ENCODE measurements at regions not wholly inside any gene's neighbourhood (a gene's known extent, or its start where the extent isn't known, plus 50 kb on each side); places are given as distances from the start of the nearest gene placed in this dataset.
A peak's percentile ranks its signal among the peaks of the same experiment; 100 is the strongest.
"Not testable (repeated sequence)": the region's sequence is repeated elsewhere in the genome, so short reads cannot be mapped to it uniquely, and the experiment has no call there.

DNA sequence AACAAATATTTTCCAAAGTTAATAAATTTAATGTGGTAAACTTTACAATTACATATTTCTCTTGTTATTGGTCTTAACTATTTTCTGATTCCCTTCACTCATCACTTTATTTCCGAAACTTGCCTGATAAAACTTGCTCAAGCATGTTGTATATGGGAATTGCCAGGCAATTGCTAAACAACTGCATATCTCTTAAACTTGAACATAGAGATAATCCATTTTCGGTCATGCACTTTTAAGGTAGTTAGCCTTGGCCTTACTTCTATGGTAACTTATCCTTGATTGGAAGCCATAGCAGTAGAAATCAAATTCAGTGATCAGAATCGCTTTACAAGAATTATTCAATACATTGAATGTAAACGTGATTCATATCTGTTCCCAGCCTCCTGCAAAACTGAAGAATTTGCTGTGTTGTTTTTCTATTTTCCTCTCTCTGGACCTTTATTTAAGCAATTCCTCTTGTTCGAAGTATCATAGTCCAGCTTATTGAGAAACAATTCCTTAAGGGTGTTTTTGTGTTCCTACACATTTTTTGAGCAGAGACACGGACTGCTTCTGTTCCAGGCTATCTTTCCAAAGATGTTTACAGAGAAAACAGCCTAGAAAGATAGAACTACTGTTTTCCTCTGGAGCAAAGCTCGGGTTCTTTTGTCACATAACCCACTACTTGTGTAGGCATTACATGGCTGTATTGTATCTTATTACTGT, 674.3 kb downstream of the IRS1 start:
- no peak for DNase-seq (ENCODE audit: low spot score)

DNA sequence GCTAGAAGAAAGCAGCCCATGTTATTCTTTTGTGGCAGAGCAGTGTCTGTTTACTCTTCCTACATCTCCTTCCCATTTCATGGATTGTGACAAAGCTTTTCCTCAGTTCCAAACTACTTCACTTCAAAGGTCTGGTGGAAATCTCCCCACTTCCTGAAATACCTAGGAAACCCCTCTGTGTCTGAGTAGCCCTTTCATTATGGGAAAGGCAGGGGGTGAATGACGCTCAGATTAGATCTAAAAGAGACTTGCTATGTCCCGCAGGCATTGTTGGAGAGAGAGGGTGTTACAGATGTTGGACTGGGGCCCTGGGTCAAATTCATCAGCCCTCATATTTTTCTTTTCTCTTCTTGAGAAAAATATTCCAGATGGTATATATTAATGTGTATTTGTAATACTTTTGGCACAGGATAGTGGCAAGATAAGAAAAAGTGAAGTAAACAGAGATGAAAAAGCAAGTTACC, 675.0 kb downstream of the IRS1 start:
- DNase-seq (ENCODE audit: low spot score), result no peak

DNA sequence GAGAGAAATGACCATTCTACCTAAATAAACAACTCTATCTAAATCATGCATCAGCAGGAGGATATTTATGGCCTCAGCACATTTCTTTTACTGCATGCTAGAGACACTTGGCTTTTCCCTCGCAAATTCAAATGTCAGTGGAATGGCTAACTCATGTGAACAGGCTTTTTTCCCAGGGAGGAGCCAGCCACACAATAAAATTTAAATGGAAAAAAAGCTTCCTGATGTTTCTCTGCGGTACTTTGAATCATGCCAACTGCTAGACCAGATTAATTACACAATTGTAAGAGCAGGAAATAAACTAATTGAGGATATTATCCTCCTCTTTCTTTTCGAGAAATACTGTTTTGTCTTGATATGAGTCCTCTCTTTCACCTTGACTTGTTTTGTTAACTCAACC, 676.3 kb downstream of the IRS1 start:
- DNase-seq (ENCODE audit: low spot score), result peak; percentile 30

DNA sequence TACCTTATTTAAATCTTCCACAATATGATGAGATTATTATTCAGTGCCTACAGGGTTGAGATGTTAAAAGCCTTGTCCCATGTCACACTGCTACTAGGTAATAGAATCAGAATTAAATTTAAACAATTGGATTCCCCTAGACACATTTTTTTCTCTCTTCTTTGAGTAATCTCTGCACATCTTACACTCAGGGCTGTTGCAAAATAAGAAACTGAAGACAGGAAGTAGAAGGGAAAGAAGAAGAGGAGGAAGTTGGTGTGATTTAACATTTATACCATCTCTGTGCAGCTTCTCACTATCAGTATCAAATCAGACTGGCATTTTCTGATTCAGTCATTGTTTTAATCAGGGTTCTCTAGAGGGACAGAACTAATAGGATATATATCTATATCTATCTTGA, 677.6 kb downstream of the IRS1 start:
- DNase-seq (ENCODE audit: low spot score), result no peak

DNA sequence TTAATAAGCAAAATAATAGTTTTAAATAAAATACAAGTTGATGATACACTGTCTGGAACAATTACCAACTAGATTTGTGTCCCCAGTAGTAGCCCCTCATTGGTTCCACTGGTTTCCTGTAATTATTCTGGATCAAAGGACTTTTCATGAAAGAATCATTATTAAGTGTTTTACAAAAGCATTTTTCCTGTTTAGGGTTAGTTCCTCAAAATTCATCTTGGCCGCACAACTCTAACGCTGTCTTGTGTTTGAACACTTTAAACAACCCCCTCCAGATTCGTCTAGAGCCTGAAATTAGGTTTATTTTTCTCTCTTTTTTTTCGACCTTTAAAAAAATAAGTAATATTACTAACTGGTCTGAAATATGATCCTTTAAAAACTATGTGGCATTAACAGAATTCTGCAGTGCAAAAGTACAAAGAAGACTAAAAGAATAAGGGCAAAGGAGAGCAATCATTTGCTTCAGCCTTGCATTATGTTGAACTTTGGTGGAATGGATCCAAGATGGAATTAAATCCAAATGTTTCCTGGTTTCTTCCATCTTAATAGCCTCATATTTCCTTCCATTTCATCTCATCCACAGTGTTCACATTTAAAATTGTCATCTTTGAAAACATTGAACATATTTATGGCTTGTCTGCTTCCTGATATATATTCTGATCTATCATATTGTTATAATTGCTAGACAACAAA, 678.4 kb downstream of the IRS1 start:
- DNase-seq (ENCODE audit: low spot score), result no peak

DNA sequence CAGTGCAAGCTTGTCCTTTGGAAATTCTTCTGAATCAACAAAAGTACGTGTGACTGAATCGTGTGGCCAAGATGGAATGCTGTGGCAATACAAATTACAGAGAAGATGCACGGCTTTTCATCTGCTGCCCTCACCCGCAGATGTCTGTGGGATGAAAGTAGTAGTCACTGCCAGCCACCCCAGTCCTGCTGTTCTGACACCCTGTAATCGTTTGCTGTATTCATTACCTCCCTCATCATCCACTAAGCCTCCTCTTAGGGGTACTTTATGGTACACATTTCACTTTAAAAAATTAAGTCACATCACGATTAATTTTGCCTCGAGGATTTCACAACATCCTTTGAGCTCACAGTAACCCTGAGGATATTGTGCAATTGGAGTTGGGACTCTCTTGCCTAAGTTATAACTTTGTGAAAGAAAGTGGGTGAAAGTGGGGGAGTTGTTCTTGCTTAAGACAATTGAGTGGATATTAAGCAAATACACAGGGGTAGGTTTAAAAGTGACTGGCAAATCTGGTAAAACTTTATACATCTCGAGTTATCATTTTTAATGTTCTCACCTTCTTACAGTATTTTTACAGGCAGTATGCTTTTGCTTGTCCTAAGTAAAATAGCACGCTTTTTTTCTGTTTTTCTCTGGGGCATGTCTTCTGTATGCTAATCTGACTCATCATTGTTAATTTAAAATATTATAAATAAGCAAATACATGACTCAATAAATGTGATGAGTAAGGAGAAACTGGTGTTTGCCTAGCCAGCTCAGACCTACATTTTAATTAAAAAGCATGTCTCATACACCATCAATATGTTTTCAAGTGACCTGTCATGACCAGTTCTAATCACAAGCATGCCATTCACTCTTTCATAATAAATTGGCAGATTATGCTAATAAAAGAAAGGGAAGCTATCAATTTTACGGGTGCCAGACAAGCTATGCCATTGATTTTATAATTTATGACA, 680.9 kb downstream of the IRS1 start:
- DNase-seq (ENCODE audit: low spot score), result peak; percentile 66

DNA sequence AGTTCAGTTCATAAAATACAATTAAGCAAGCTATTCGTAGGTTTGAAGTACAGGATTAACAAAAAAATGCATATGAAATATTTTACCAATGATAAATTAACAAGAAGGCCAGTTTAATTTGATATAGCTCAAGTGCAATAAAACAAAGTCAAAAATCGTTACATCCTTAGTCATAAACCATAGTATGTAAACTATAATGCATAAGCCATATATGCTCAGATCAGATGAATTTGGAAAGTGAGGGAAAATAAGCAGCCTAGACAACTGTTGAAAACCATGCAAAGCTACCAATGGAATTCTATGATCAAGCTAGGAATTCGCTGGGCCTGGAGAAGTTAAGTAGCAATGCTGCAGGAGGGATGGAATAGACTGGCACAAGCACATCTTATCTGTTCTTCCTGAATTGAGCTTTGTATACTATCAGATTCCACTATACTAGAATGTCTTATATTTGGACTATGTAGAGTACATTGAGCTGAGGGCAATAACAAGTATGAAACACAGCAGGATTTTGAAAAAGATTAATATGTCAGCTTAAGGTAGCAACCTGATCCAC, 682.0 kb downstream of the IRS1 start:
- DNase-seq (ENCODE audit: low spot score), result no peak

DNA sequence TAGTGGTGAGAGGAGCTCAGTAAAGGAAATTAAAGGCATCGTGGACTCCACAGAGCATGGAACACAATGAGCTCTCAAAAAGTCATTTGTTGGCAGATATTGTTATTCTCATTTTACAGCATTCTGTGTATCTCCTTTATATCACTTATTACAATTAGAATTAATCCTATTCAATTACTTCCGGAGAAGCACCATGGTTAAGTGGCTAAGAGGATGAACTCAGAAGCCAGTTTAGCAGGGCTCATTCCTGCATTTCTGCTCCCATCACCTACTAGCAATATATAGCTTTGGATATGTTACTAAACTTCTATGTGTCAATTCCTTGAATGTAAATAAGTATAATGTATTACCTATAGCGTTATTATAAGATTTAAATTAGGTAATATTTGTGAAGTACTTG, 683.3 kb downstream of the IRS1 start:
- no peak for DNase-seq (ENCODE audit: low spot score)

DNA sequence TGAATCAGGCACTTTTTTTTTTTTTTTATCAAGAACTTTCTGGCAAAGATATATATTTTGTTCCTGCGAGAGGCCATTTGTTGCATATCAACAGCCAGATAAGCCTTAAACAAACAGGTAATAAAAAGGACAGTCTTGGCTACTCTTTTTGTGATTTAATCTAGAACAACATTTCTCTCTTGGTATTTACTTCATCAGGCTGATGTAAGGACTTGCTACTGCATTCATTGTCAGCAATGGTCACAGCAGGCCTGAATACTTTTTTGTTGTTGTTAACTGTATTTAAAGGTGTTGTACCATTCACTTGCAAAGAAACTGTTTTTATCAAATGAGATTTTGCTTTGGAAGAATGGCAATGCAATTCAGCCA, 683.8 kb downstream of the IRS1 start:
- DNase-seq (ENCODE audit: low spot score), result no peak

DNA sequence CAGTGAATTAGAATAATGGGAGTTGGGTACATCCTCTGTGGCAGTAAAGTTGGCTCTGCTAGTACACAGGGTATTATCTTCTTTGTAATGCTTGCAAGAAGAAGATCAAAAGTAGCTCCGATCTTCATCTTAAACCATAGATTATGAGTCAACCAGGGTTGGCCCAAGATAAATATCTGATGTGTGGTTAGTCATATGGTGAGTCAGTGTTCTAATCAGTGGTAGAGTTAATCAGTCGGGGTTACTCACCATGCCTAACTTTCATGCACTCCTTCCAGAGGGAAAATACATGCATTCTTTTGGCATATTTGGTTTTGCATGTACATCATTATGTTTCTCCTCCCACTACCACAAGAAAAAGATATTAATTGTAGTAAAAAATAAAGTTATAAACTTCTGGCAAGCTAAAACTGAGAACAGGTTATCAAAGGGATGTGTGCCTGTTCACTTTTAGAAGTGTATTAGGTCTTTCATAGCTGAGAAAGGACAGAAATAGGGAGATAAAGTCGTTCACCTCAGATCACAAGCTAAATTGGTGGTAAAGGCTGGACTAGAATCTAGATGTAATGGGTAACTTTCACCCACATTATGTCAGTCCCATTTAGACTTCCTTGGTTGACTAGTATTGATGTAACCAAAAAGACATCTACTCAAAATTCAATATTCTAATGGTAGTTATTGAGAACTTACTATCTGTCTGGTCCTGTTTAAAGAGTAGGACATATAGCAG, 684.4 kb downstream of the IRS1 start:
- peak; percentile 89 for DNase-seq (ENCODE audit: low spot score)

DNA sequence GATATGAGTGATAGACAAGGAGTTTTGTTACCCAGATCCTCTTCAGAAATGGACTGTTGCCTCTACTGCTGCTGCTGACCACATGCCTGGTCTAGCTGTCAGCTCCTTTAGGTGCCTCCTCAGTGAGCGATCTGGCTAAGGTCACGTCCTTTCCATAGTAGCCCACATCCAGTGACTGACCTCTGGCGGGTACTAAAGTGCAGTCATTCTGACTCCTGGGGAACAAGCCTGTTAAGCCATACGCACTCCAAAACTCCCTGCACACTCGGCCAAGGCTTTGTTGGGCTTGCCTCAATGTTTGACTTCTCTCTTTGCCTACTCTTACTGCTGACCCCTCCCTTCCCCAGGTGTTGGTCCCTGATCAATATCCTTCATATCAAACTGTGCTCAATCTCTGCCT, 685.2 kb downstream of the IRS1 start:
- DNase-seq (ENCODE audit: low spot score), result no peak

DNA sequence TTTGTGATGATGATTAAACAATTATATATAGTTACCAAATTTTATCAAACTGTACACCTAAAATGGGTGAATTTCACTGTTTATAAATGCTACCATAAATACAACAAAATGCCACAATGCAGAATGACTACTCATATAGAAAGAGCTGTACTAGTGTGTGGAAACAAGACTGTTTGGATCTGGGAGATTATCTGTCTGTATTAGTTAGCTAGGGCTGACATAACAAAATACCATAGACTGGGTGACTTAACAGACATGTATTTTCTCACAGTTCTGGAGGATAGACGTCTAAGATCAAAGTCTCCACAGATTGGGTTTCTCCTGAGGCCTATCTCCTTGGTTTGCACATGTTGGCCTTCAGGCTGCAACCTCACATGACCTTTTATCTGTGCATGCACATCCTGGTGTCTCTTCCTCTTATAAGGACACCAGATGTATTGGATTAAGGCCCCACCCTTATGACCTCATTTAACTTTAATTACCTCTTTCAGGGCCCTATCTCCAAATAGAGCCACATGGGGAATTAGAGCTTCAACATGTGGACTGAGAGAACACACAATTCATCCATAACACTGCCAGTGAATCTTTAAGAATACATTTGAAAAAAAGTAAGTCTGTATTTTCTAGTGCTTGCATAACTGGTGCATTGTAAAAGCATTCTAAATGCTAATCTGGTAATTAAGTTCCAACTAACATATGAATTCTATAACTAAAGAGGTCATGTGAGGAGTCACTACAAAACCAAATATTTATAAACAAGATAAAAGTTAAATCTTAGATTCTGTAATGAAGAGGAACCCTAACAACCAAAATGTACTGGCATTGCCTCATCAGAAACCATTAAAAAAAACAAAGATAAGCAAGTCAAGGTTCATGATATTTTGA, 699.6 kb downstream of the NYAP2 start:
- no peak for DNase-seq (ENCODE audit: low spot score)

DNA sequence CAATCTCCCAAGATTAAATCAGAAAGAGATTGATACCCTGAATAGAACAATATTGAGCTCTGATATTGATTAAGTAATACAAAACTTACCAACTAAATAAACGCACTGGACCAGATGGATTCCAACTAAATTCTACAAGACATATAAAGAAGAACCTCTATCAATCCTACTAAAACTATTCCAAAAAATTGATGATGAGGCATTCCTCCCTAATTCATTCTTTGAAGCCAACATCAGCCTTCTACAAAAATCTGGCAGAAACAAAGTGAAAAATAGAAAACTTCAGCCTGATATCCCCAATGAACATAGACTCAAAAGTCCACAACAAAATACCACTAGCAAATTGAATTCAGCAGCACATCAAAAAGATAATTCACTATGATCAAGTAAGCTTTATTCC, 695.5 kb downstream of the NYAP2 start:
- DNase-seq (ENCODE audit: low spot score), result no peak

DNA sequence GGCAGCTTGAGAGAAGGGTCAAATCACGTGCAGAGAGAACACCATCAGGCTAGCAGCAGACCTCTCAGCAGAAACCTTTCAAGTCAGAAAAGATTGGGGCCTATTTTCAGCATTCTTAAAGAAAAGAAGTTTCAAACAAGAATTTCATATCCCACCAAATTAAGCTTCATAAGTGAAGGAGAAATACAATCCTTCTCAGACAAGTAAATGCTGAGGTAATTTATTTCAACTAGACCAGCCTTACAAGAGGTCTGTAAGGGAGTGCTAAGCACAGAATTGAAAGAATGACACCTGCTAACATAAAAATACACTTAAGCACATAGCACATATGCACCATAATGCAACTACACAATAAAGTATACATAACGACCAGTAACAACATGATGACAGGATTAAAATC, 693.9 kb downstream of the NYAP2 start:
- DNase-seq (ENCODE audit: low spot score), result no peak

DNA sequence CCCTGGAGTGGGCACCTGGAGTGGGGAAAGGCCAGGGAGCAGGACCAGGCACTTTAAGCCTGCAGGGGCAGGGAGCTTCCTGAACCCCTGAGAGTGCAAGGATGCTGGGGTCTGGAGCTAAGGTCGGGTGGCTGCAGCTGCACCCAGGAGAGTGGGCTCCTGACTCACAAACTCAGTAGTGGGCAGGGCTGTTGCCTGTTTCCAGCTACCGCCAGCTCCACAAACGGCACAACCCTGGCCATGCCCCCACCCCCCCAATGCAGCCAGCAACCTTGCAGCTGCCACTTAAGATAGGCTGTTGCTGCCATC, 688.8 kb downstream of the NYAP2 start:
- DNase-seq (ENCODE audit: low spot score), result no peak

DNA sequence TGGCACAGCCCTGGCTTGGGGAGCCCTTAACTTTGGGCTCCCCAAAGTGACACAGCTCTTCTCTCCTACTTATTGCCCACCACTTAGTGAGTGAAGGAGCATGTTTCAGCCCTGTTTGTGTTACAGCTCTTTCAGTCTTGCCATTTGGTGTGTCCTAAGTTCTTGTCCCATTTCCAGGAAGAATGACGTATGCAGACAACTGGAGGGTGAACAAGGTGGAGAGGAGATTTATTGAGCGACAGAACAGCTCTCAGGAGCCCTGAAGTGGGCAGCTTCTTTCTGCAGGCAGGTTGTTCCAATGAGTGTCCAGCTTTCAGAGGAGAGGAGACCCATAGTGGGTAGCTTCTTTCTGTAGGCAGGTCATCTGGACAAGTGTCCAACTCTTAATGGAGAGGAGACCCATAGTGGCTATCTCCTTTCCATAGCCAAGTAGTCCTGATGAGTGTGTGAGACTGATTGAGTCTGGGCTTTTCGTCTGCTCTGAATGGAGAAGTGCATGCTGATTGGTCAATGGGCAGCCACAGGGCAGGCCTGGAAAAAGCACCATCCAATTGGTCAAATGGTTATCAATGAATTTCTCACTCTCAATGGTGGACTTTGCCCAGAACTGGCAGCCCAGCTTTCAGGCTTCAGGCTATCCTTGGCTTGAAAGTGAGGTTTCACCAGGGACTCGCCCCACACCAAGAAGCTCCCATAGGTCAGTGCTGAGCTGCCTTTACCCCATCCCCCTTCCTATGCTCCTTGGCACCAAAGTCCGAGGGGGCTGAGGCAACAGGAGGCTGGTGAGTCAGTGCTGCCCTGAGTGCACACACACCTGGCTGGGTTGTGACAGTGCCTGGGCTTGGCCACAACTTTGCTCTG, 688.2 kb downstream of the NYAP2 start:
- DNase-seq (ENCODE audit: low spot score), result no peak

DNA sequence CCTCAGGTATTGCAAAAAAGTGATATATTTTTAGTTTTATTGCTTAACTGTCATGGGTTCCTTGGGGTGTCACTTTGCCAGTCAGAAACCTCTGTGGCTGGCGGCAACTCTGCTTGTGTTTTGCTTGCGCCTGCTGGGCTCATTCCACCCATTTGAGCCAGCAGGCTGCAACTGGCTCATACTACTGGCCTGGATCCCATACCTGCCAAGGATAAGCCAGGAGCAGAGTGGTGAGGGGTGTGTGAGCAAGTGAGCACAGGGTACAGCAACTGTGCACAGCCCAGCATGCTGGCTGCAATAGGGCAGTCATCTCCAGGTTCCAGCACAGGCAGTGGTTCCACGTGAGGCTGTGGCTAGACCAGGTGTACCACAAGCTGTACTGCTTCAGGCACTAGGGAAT, 687.5 kb downstream of the NYAP2 start:
- DNase-seq (ENCODE audit: low spot score), result no peak

DNA sequence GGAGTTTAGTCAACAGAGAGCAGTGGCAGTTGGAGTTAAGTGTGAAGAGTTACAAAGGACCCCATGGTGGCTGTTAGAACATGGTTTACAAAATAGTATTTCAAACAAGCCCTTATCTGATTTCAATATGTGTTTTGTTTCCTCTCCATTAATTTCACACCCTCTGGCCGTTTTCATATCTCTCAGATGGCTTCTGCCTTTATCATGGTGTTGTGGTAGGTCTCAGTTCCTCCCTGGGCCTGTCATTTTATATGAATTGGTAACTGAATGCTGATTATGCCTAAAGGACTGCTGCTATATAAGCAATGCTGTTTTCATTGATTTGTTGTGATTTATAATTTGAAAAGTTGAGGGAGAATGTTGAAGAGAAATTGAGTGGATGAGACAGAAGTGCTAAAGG, 686.7 kb downstream of the NYAP2 start:
- DNase-seq (ENCODE audit: low spot score), result no peak

DNA sequence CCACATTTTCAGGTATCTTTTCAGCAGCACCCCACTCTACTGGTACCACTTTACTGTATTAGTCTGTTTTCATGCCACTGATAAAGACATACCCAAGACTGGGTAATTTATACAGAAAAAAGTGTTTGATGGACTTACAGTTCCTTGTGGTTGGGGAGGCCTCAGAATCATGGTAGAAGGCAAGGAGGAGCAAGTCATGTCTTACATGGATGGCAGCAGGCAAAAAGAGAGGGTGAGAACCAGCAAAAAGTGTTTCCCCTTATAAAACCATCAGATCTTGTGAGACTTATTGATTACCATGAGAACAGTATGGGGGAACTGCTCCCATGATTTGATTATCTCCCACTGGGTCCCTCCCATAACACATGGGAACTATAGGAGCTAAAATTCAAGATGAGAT, 685.9 kb downstream of the NYAP2 start:
- DNase-seq (ENCODE audit: low spot score), result not testable (repeated sequence)

DNA sequence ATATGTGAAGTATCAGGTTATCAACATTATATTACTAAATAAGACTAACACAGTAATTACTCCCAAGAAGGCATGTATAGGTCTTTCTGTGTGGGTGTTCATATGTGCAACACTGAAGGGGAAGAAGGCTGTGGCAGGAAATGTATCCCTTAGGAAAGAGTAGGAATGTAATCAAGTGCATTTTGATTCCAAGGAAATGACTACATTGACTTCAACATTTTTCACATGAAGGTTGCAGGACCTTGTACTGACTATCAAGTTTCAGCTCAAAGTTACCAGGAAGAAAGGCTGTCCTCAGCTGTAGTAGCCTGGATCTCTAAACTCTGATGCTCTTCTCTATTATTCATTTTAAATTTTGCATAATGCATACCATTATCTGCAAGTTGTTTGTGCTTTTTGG, 680.8 kb downstream of the NYAP2 start:
- DNase-seq (ENCODE audit: low spot score), result no peak

Measured in AG08395 (cell line).